GM12873 (cell line): ENCODE measurements at regions not wholly inside any gene's neighbourhood (a gene's known extent, or its start where the extent isn't known, plus 50 kb on each side); places are given as distances from the start of the nearest gene placed in this dataset.

Experiments
- TF ChIP-seq, protein P1 (sequence below): IDR thresholded peaks from 2 replicates; pipeline ENCODE4 v1.5.1; 2012; ENCODE audit warnings: low read depth, mild to moderate bottlenecking, moderate library complexity, low read length, control low read depth; ENCODE audit not compliant: insufficient read depth; ENCODE audit errors: missing control alignments

DNA sequence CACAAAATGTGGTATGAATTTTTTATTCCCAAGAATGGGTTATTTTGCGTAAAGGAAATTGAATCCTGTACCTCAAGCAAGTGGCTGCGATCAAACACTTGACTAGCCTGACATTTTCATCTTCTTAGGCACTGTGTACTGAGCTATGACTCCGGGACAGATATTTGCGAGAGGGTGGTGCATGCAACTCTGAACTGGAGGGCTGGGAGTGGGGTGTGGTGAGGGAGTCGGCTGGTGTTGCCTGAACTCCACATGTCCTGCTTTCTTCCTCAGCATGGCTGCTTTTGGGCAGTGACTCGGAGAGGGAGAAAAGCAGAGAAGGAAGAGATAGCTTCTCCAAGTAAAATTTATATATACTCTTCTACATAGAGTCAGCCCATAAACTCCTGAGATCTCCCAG lies 68.5 kb upstream of the GATB start:
- TF ChIP-seq, protein P1, sequence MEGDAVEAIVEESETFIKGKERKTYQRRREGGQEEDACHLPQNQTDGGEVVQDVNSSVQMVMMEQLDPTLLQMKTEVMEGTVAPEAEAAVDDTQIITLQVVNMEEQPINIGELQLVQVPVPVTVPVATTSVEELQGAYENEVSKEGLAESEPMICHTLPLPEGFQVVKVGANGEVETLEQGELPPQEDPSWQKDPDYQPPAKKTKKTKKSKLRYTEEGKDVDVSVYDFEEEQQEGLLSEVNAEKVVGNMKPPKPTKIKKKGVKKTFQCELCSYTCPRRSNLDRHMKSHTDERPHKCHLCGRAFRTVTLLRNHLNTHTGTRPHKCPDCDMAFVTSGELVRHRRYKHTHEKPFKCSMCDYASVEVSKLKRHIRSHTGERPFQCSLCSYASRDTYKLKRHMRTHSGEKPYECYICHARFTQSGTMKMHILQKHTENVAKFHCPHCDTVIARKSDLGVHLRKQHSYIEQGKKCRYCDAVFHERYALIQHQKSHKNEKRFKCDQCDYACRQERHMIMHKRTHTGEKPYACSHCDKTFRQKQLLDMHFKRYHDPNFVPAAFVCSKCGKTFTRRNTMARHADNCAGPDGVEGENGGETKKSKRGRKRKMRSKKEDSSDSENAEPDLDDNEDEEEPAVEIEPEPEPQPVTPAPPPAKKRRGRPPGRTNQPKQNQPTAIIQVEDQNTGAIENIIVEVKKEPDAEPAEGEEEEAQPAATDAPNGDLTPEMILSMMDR = no peak

DNA sequence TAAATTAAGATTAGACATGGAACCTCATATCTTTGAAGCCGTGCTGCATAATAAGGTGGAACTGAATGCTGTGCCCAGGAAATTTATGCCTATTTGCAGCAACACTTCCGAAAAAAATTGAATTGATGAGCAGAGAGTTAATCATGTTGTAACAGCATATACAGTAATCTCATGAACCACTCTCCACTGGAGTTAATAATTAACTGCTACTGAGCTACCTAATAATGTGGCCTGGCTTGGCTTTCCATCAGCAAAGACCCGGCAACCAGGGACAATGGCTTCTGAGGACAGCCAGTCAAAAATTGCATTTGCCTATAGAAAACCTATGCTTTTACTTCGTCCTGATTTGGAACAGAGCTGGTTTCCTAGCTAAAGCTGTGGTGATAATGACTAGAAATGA lies 63.8 kb upstream of the GATB start:
- TF ChIP-seq, protein P1 = no peak

DNA sequence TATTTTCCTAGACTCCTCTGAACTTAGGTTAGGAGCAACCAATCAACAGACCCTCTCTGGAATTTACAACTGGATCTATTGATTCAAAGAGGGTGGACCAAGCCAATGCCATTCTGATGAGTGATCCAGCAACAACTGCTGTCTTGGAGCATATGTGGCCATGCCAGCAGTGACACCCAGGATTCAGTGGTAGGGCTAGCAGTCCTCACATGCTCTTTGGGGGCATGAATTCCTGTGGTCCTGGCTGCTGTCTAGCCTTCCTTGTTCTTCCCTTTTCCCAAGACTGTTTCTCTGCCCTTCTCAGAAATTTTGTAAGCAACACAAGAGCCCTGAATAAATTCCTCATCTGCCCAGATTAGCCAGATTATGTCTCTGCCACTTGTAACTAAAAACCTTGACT lies 61.5 kb upstream of the GATB start:
- TF ChIP-seq, protein P1 = no peak

DNA sequence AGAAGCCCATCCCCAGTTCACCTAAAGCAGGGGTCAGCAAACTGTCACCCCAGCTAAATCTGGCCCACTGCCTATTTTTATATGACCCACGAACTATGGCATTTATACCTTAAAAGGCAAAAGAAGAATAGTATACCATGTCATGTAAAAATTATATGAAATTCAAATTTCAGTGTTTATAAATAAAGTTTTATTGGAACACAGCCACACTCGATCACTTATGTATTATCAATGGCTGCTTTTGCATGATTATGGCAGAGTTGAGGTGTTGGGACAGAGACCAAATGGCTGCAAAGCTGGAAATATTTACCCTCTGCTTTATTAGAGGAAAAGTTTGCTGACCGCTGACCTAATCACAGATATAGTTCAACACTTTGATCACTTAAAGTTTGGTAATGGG lies 59.2 kb upstream of the GATB start:
- TF ChIP-seq, protein P1 = no peak

DNA sequence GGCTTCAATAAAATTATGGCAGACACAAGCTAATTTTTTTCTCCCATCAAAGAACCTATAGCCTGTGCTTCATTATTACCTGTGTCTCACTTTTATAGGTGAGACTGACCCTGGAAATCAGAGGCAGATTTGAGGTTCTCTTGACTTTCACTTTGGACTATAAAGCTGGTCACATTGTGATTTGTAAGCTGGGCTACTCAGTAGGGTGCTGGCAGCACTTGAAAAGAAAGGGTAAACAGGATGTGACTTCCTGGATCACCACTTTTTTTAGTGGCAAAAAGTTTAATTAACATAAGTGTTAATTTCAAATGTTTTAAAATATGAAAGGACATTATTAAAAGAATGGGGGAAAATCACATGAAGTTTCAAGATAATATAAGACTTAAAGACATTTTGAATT lies 50.6 kb upstream of the GATB start:
- TF ChIP-seq, protein P1 = no peak
